Stimulated activated CD8-positive, alpha-beta memory T cell treated with anti-CD3 and anti-CD28 coated beads, Interleukin-4, amount 100 ng/mL, for 1 hour (primary cell): ENCODE measurements at regions not wholly inside any gene's neighbourhood (a gene's known extent, or its start where the extent isn't known, plus 50 kb on each side); places are given as distances from the start of the nearest gene placed in this dataset.
"Not testable (repeated sequence)": the region's sequence is repeated elsewhere in the genome, so short reads cannot be mapped to it uniquely, and the experiment has no call there.

Experiments
- DNase-seq, 2 donors: peaks; one replicate each; pipeline ENCODE4 v3.0.0-alpha.2; 2020; ENCODE audit warnings: low read depth in 2 of 2, low spot score in 1 of 2

DNA sequence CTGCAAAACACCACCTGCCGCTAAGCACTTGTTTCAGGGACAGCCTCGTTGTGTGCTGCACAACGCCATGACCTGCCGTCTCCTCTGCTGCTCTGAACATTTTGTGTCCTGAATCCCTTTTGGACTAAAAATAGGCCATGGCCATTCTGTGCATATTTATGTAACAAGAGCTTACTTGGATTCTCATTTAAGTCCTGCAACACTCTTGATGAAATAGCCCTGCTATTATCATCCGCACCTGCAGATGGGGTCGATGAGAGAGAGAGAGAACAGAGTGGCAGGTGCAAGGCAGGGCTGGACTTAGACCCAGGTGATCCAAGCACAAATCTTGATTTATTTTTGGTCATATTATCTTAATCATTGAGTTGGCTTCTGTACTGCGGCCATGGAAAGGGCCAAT lies 121.2 kb upstream of the PRKCQ start:
- no peak for DNase-seq

DNA sequence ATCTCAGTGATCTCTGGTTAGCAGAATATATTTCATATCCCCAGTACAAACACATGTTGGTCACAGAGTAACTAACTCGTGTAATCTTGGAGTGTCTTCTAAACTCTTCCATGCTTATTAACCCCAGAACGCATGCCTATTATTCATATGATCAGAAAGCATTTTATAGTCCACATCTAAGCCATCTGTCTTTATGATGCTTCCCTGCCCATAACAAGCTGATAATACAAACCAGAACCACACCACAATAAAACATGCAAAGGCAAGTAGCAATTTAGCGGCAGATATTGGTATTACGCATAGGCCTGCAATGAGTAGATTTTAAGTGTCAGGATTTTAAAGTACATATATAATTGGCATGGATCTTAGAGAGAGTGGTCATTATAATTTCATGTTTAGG lies 120.0 kb upstream of the PRKCQ start:
- no peak for DNase-seq

DNA sequence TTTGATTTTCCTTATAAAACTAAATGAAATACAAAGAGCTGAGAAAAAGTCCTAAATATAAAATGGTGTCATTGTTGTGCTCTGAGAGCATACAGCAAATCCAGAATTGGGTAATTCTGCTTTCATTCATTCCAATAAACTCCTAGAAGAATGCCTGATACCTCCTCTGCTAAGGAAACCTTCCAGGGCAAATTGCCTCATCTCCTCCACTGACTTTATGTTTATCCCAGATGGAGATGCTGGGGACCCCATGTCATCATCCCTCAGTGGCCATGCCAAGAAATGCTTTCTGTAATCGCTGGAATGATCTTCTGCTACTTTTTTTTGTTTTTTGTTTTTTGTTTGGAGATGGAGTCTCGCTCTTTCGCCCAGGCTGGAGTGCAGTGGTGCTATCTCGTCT lies 119.3 kb upstream of the PRKCQ start:
- DNase-seq: no peak

DNA sequence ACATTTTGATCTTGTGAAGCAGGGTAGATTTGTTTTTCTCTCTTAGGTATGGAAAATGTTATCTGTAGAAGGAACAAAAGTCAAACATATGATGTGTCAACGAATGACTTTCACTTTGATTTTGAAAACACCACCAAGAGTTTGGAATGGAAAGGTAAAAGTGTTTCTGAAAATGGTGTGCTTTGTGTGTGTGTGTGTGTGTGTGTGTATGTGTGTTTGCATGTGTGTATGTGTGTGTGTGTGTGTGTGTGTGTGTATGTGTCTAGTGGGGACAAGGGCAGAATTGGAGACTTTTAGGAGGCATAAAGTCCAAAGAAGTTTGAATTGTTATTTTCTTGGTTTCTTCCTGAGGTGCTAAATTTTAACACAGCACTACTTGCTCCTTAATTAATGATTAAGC lies 115.4 kb upstream of the PRKCQ start:
- no peak for DNase-seq

DNA sequence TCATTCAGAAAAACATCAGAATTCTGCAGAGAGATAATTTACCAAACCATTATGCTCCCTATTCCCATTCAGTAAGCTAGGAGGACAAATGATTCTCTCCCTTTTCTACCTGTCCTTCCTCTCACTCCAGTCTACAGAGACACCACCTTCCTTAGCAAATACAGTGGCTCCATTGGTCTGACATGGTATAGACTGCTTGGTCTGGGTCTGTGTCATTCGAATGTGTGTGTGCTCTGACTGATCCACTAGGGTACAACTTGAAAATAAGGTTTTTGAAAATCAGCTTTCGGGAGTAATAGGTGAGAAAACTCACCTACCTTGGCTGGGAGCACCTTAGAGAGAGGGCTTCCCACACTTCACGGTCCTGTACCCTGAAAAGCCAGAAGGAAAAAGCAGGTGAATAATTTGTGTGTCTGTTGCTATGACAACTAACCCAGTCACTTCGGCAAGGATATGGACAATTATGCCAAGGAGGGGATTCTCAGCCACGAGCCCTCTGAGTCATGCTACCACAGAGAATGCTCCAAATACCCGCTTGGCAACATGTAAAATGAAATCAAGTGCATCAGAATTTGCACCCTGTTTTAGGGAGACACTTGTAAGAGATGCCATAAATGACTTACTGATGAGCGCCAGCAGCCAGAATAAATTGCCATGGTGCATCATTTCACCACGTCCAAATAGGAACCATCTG lies 114.5 kb upstream of the PRKCQ start:
- DNase-seq: no peak

DNA sequence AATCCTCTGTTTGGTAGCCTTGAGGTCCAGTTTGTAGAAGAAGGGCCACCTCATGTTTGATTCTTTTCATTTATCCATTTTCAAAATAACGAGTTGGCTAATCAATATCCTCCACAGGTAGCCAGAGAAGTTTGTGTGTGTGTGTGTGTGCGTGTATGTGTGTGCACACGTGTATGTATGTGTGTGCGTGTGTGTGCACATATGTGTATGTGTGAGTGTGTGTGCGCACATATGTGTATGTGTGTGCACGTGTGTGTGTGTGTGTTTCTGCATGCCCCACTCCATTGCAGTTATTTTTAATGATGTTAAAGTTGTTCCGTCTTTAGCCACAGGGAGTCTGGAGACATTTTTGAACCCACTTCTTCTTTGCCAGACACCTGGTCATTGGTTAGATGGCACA lies 112.8 kb upstream of the PRKCQ start:
- DNase-seq: no peak

DNA sequence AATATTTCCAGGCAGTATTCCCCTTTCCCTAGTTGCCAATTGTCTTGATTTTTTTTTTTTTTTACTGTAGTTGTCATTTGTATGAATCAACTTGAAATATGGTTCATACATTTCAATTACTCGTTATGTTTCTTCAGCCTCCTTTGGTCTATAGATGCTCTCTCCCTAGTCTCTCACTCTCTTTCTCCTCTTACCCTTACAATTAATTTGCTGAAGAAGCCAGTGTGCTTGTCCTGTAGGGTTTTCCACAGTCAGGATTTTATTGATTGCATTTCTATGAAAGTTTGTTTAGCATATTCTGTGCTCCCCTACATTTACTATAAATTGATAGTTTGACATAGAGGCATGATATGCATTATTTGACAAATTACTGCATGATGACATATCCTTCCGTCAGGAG lies 112.0 kb upstream of the PRKCQ start:
- no peak for DNase-seq

DNA sequence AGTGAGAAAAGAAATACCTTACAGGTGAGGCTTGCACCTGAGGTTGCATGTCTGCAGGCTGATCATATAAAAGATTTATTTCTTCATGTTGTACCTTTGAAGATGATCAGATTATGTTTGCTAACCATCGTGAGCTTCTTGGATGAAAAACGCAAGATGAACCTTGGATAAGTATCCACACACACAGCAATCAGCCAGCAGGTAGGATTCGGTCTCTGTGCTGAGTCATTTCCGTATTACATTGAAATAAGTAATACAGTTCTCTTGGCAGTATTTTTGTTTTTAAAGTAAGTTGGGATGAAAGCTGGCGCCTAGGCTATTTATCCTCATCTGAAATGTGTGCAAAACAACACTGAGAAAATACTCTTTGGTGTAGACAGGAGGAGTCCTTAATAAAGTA lies 109.0 kb upstream of the PRKCQ start:
- no peak for DNase-seq

DNA sequence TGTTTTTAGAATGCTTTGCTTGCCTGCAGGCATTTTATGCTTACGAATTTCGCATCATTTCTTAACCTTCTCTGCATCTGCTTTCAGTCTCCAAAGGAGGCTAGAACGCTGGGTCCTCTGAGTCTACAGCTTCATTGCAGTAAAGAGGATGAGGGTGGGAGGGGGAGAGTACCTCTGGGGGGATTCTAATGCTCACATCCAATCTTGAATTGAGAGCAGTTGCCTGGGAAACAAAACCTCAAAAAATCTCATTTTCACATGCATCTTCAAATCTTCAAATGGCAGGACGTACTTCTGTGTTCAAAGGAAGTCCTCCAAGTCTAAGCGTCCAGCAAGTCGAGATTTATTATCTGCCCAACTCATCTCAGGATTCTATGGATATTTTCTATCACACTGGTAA lies 100.7 kb upstream of the PRKCQ start:
- no peak for DNase-seq

DNA sequence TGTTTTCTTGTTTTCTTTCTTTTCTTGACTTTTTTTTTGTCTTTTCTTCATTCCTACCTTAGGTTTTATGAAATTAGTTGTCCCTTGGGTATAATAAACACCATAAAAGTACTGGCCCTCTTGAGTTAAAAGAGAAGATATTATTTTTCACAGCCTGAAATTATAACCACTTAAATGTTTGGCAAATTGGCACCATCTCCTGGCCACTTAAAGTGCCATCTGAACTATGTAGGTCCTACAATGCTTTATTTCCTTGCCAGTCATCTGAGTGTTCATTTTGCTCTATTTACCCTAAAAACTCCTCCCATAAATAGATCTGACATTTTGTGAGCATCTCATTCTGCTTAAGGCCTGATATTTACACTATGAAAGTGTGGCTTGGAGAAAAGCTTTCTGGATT lies 98.9 kb upstream of the PRKCQ start:
- DNase-seq: no peak

DNA sequence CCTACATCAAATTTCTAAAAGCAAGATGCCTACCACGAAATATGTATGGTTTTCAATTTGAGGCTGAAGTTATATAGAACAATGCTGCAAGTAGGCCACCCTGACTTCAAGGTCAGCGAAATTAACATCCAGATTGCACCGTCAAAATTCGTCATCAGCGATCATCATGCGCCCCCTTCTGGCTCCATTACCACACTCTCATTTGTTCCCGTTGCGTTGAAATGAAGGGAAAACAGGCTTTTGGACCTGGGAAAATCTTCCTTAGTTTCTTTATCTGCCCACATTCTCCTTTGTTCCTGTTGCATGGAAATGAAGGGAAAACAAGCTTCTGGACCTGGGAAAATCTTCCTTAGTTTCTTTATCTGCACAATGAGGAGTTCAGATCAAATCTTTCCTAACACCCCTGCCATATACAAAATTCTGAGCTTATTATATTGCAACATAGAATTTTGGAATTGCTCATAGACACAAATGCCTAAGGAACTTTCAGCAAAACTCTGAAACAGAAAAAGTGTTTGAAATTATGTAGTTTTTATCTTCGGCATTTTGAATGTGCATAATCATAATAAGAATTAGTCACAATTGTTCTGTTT lies 98.2 kb upstream of the PRKCQ start:
- DNase-seq: peak; percentile 22 to 31

DNA sequence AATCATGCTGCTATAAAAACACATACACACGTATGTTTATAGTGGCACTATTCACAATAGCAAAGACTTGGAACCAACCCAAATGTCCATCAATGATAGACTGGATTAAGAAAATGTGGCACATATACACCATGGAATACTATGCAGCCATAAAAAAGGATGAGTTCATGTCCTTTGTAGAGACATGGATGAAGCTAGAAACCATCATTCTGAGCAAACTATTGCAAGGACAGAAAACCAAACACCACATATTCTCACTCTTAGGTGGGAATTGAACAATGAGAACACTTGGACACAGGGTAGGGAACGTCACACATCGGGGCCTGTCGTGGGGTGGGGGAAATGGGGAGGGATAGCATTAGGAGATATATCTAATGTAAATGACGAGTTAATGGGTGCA lies 97.1 kb upstream of the PRKCQ start:
- DNase-seq: not testable (repeated sequence)

DNA sequence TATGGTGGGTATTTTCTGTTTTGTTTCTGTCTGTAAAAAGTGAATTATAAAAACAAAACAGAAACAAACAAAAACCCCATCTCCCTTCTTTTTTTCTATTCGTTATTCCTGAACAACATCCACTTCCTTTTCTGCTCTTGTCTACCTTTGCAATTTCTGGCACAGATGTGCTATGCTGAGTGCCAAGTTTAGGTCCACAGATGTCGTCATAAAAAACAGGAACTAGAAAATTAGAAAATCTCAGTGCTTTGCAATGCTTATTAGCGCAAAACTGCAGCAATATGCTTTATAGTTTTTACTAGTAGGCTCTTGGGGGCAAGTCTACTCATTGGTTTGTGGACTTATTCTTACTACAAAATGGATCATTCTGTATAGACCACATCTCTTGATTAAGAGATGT lies 94.2 kb upstream of the PRKCQ start:
- DNase-seq: no peak

DNA sequence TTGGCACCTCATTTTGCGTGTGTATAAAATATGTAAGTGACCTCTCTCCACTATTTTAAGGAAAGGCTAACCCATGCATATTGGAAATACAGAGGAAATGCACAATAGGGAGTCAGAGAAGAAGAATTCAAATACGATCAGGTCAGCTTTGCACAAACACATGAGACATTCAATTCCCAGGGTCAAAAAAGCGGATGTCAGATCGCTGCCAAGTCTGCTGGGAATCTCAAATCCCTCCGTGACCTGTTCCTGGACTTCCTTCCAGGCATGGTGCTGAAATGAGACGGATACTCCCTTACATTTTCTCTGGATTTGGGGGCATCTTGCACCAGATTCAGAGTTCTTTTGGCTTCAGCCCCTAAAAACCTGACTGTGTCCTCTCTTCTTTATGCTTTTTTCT lies 91.9 kb upstream of the PRKCQ start:
- DNase-seq: no peak

DNA sequence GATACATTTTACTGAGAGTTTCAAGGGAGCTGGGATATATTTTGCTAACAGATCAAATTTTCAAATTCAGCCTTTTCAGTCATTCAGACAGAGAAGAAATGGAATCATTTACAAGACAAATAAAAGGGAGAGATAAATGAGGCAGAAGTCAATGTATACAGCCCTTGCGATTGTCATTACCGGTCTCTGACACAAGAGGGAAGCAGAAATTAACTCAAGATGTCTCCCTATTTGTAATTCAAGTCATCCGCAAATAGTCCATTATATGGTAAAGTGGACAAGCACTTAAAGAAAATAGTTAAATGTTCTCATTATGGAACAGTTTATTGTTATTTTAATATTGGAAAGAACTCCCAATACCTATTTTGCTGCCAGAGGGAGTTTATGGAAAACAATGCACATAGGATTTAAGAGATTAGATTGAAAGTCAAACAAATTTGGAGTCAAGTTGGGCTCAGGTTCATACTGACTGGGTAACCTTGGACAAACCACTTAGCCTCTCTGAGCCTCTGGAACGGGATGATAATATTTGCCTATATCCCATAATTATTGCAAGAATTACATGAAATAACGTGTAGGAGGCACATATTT lies 89.3 kb upstream of the PRKCQ start:
- DNase-seq: no peak

DNA sequence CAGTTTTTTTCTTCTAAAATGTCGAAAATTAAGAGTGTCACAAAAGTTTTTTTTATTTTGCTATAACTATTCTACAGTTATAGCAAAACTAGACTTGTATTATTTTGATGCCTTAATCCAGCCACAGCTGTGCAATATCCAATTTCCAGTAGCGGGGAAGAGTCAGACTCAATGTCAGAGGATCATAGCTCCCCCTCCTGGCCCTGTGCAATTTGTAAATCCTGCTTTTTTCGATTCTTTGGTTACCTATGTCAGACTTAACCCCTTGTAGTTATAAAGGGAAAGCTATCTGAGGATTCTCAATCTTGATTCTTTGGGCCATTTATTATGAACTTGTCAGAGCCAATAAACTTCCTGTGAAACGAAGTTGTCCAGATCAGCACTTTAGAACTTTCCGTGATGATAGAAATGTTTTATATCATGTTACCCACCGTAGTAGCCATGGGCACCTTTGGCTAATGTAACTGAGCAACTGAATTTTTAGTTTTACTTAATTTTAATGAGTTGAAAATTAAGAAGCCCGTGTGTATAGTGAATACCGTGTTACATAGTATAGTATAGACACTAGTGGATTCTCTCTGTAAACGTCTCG lies 87.7 kb upstream of the PRKCQ start:
- DNase-seq: no peak

DNA sequence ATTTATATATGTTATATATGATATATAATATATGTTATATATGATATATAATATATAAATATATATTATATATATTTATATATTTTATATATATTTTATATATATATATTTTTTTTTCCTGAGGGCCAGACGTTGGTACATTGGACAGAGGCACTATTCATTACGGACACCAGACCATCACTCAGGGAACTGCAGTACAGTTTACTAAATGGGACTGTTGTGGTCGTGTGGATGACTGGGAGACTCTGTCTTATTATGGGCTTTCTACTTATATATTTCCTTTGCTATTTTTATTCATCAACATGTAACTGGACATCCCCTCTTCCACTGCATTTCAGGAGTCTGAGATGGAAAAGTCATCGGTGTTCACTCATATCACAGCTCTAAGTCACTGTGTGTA lies 87.1 kb upstream of the PRKCQ start:
- no peak for DNase-seq

DNA sequence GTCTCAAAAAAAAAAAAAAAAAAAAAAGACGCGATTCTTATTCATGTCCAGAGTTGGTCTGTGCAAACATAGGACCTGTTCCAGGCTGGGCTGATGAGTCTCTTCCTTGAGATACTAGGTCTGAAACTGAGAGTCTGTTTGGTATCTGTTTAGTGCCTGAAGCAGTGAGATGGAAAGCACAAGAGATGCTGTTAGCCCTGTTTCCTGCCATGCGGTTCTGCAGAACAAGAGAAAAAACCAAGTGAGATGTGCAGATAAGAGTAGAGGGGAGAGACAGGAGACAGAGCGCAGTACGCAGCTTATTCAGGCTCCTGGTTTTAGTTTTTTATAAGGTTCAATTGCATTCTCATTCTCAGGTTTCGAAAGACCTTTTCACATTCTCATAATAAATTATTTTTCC lies 85.8 kb upstream of the PRKCQ start:
- no peak for DNase-seq

DNA sequence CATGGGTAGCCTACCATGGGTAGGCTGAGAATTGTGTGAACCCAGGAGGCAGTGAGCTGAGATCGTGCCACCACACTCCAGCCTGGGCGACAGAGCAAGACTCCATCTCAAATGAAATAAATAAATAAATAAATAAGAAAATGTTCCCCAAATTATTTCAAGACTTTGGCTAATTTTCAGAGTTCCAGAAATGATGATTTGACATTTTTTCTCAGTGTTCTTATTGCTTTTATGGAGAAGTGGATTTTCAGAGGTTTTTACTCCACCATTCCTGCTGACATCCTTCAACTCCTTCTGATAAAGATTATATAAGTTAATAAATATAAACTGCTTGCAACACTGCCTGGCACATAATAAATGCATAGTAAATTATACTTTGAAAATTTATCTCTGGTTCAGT lies 80.4 kb upstream of the PRKCQ start:
- DNase-seq: no peak

DNA sequence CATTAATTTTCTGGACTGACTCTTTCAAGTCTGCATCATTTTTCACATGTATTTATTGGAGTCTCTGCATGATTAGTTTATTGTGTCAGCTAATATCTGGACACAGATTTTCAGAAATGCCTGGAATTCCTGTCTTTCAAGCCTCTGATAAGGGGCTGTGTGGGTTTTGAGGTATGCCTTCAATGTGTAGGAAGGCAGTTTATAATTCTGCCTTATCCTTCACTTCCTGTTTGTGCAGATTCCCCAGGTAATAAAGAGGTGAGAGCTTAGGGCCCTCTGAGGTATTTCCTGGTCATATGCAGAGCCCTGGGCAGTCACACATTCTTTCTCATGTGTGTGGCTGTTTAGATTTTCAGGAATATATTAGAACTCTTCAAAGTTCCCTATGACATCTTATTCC lies 79.4 kb upstream of the PRKCQ start:
- DNase-seq: no peak

DNA sequence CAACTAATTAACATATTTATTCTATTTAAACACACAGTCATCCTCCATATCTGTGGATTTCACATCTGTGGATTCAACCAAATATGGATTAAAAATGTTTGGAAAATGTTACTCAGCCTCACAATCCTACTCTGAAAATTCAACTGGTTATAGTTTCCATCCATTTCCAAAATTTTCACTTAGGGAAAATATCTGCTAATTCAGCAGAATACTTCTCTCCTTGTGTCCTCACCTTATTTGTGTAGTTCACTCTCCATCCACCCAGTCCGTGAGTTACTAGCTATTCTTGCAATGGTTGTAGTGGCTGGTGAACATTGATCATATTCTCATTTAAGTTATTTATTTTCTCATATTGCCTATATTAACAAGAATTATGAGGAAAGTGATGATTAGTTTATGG lies 77.6 kb upstream of the PRKCQ start:
- no peak for DNase-seq

DNA sequence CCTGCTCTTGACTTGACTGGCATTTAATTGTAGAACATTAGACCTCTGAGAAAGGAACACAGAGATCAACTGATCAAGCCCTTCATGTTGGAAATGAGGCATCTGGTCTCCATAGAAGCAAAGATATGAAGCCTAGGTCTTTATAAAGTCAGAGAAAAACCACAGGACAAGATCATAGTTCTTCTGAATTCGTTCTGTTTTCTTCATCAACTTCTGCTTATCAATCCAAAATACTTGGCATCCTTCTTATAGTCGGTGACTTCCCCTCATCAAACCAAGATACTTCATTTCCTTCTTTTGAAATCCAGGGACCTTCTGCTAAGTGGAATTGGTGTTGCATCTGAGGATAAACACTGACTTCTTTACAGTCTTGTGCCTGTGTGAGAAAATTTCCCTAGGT lies 77.1 kb upstream of the PRKCQ start:
- no peak for DNase-seq

DNA sequence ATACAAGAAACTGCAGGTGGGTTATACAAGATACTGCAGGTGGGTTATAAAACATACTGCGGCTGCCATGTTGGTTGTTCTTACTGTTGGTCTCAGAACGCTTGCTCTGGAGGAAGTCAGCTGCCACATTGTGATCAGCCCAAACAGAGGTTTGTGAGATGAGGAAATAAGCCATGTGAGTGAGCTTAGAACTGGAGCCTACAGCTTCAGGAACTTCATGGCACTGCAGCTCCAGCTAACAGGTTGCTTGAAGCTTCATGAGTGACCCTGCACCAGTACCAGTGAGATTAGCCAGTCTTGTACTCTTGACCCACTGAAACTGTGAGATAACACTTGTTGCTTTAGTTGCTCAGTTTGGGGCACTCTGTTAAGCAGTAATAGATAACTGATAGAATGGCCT lies 74.5 kb upstream of the PRKCQ start:
- DNase-seq: no peak
